GM12878 (cell line): ENCODE measurements at regions not wholly inside any gene's neighbourhood (a gene's known extent, or its start where the extent isn't known, plus 50 kb on each side); places are given as distances from the start of the nearest gene placed in this dataset.

Experiments
- ATAC-seq: fragments of 200-7000 bp; cut with Tn5 transposase; 3 replicates; pipeline ENCODE4 v1.9.1; 2020; ENCODE audit warnings: mild to moderate bottlenecking, moderate library complexity
- BruUV-seq: library from RNA; stranded (reverse); fragments of 400-500 nt; replicated peaks from 2 replicates; lab custom pipeline; 2021; lab: Mats Ljungman, UMichigan
- CTCF ChIA-PET: fragments of 300-600 bp; sonication (Branson Sonifier 250); formaldehyde crosslinking; extraction: SDS; loops from one replicate; lab custom pipeline; 2021; ENCODE audit warnings: inconsistent platforms; lab: Yijun Ruan, JAX
- POLR2A ChIA-PET: fragments of 350-600 bp; formaldehyde crosslinking; extraction: SDS; loops from one replicate; lab custom pipeline; 2021; ENCODE audit warnings: inconsistent platforms; lab: Charles Lee
- RAD21 ChIA-PET: fragments of 300-600 bp; sonication (Branson Sonifier 250); formaldehyde crosslinking; loops from one replicate; lab custom pipeline; 2023; ENCODE audit warnings: antibody characterized with exemption; ENCODE audit not compliant: unreplicated experiment; lab: Charles Lee
- SMC1A ChIA-PET: fragments of 300-600 bp; sonication (Branson Sonifier 250); formaldehyde crosslinking; loops from one replicate; lab custom pipeline; 2023; ENCODE audit not compliant: unreplicated experiment, uncharacterized antibody; lab: Charles Lee
- DNase-seq: peaks from one replicate; pipeline ENCODE4 v3.0.0-alpha.2; 2011; ENCODE audit warnings: low read depth, low spot score
- FAIRE-seq: peaks from 3 replicates; lab custom pipeline; 2011; peaks lifted over from hg19 to GRCh38; lab: Jason Lieb, UNC
- H2AFZ ChIP-seq: 2 replicates; pipeline ENCODE4 v1.6.0; 2011; ENCODE audit warnings: low read depth, low read length, control low read depth; ENCODE audit not compliant: control insufficient read depth
- H3K27ac ChIP-seq: 2 replicates; pipeline ENCODE4 v1.5.1; 2011; ENCODE audit warnings: control low read depth; ENCODE audit not compliant: control insufficient read depth, insufficient read depth
- H3K27me3 ChIP-seq, 2 experiments: replicated peaks in 1 of 2; 2 replicates each; pipeline versions ENCODE4 v1.6.0 to v1.6.1; 2011; ENCODE audit warnings: low read length in 1 of 2; ENCODE audit not compliant: control insufficient read depth in 2 of 2, insufficient read depth in 2 of 2
- H3K36me3 ChIP-seq, 2 experiments: 2 replicates each; pipeline ENCODE4 v1.5.1; 2011; ENCODE audit warnings: low read length in 1 of 2; ENCODE audit not compliant: control insufficient read depth in 2 of 2, insufficient read depth in 2 of 2
- H3K4me1 ChIP-seq: 2 replicates; pipeline ENCODE4 v1.6.1; 2011; ENCODE audit warnings: mild to moderate bottlenecking, low read length, moderate library complexity, mixed read lengths; ENCODE audit not compliant: control insufficient read depth, insufficient read depth
- H3K4me2 ChIP-seq: 2 replicates; pipeline ENCODE4 v1.6.0; 2011; ENCODE audit warnings: control low read depth; ENCODE audit not compliant: control insufficient read depth, insufficient read depth
- H3K4me3 ChIP-seq: fragments of 200-600 bp; sonication (generic); 2 replicates; pipeline ENCODE4 v1.5.1; 2016
- H3K79me2 ChIP-seq: 2 replicates; pipeline ENCODE4 v1.6.0; 2011; ENCODE audit warnings: low read length; ENCODE audit not compliant: control insufficient read depth, insufficient read depth
- H3K9ac ChIP-seq: 2 replicates; pipeline ENCODE4 v1.8.0; 2011; ENCODE audit warnings: low read length, control low read depth, mixed read lengths; ENCODE audit not compliant: control insufficient read depth, insufficient read depth
- H3K9me3 ChIP-seq: replicated peaks from 3 replicates; pipeline ENCODE4 v1.5.1; 2011; ENCODE audit warnings: mild to moderate bottlenecking, low read length; ENCODE audit not compliant: control insufficient read depth, insufficient read depth
- H4K20me1 ChIP-seq: 2 replicates; pipeline ENCODE4 v1.6.0; 2011; ENCODE audit not compliant: control insufficient read depth, insufficient read depth
- BACH1 ChIP-seq: fragments of 450-650 bp; IDR thresholded peaks from 2 replicates; pipeline ENCODE4 v1.6.1; 2017; ENCODE audit warnings: mild to moderate bottlenecking, borderline replicate concordance
- CBX3 ChIP-seq: fragments of 200-600 bp; sonication (generic); IDR thresholded peaks from 2 replicates; pipeline ENCODE4 v1.6.1; 2016; ENCODE audit warnings: low read depth, borderline replicate concordance
- CREB1 ChIP-seq: IDR thresholded peaks from 2 replicates; pipeline ENCODE4 v1.6.1; 2012; ENCODE audit warnings: low read depth, mild to moderate bottlenecking, inconsistent platforms
- FOS ChIP-seq: IDR thresholded peaks from 3 replicates; pipeline ENCODE4 v1.6.1; 2011; ENCODE audit warnings: borderline replicate concordance; ENCODE audit not compliant: insufficient read length; ENCODE audit errors: extremely low read depth
- IKZF2 ChIP-seq, 2 experiments: fragments of 450-650 bp; IDR thresholded peaks; 2 replicates each; pipeline ENCODE4 v1.6.1; 2017; ENCODE audit warnings: mild to moderate bottlenecking in 2 of 2, moderate library complexity in 2 of 2
- MYC ChIP-seq: IDR thresholded peaks from 2 replicates; pipeline ENCODE4 v1.6.1; 2011; ENCODE audit warnings: mild to moderate bottlenecking, low read length, moderate library complexity, inconsistent platforms; ENCODE audit not compliant: insufficient read depth, insufficient replicate concordance, insufficient read length, severe bottlenecking
- PAX5 ChIP-seq: IDR thresholded peaks from 2 replicates; pipeline ENCODE4 v1.6.1; 2011; ENCODE audit warnings: low read depth, low read length, borderline replicate concordance
- PAX8 ChIP-seq: fragments of 450-650 bp; IDR thresholded peaks from 2 replicates; pipeline ENCODE4 v1.6.1; 2017; ENCODE audit warnings: mild to moderate bottlenecking, moderate library complexity
- POLR2A ChIP-seq: IDR thresholded peaks from 2 replicates; pipeline ENCODE4 v1.6.1; 2011; ENCODE audit warnings: low read depth, mild to moderate bottlenecking, low read length
- RUNX3 ChIP-seq: IDR thresholded peaks from 2 replicates; pipeline ENCODE4 v1.6.1; 2012; ENCODE audit warnings: low read length, inconsistent platforms
- SMAD5 ChIP-seq: IDR thresholded peaks from 2 replicates; pipeline ENCODE4 v1.6.1; 2016; ENCODE audit warnings: antibody characterized with exemption, low read depth
- TCF3 ChIP-seq: IDR thresholded peaks from 2 replicates; pipeline ENCODE4 v1.6.1; 2012; ENCODE audit warnings: low read depth, mild to moderate bottlenecking, low read length, borderline replicate concordance; ENCODE audit not compliant: insufficient read depth
- WGBS: methylation state at CpG from one replicate; pipeline ENCODE4 v1.1.6; 2016; ENCODE audit warnings: low lambda C conversion rate; ENCODE audit not compliant: insufficient replicate concordance, insufficient coverage; ENCODE audit errors: missing lambda C conversion rate; 5-methylcytosine and 5-hydroxymethylcytosine counted together
- in situ Hi-C: fragments of 300-500 bp; cut with MboI; formaldehyde crosslinking; loops from 9 replicates; pipeline ENCODE4 v1.14.3; 2018; ENCODE audit warnings: mixed read lengths
- intact Hi-C: fragments of 100-400 bp; cut with micrococcal nuclease; formaldehyde crosslinking; loops from one replicate; pipeline ENCODE4 v1.14.2; 2022; ENCODE audit not compliant: unreplicated experiment
- TF ChIP-seq, protein P1 (sequence below): fragments of 450-650 bp; IDR thresholded peaks from 2 replicates; pipeline ENCODE4 v1.6.1; 2017; ENCODE audit warnings: mild to moderate bottlenecking, moderate library complexity
- TF ChIP-seq, protein P2 (sequence below): fragments of 450-650 bp; IDR thresholded peaks from 2 replicates; pipeline ENCODE4 v1.6.1; 2017; ENCODE audit warnings: mild to moderate bottlenecking, low read depth, inconsistent platforms; ENCODE audit not compliant: poor library complexity, severe bottlenecking

DNA sequence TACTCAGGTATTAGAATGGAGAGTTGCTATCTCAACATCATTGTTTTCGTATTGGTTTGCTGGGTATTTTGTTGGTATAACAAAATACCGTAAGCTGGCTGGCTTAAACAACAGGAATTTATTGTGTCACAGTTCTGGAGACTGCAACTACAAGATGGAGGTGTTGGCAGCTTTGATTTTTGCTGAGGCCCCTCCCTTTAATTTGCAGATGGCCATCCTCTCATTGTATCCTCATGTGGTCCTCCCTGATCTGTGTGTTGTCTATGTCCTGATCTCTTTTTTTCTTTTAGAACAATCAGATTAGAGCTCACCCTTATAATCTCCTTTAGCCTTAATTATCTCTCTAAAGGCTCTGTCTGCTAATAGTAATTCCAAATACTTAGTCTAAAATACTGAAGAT, 299.8 kb upstream of the GOLIM4 start:
- ATAC-seq (no peak), DNase-seq (no peak), FAIRE-seq (no peak)
- TF ChIP-seq FOS (no peak), CREB1 (no peak), TCF3 (no peak), CBX3 (no peak), PAX5 (no peak), RUNX3 (no peak), POLR2A (no peak), MYC (no peak), SMAD5 (no peak)
- Histone ChIP-seq H3K9me3 (no peaks in the 10 kb centered on the region), H3K4me3 (no peak overlapping the region), H3K27me3 (no peaks in the 10 kb centered on the region), H3K27ac (no peak overlapping the region), H3K4me2 (no peak overlapping the region), H2AFZ (no peak overlapping the region), H3K36me3 (no peaks in the 10 kb centered on the region), H3K9ac (no peak overlapping the region), H4K20me1 (no peaks in the 10 kb centered on the region), H3K79me2 (no peaks in the 10 kb centered on the region), H3K4me1 (no peaks in the 10 kb centered on the region)
- intact Hi-C loops (no loop called here), in situ Hi-C loops (no loop called here)
- ChIA-PET RAD21 (no interaction called here), POLR2A (no interaction called here), SMC1A (interaction anchor here (1.0 to 1.6 kb wide), 2 partner anchors 9 to 50 kb away, joined by 3 to 4 read pairs; no protein-coding TSS in a partner anchor), CTCF (no interaction called here)
- WGBS, result 13% methylated on average over 2 of the region's 2 CpGs
- no TSS peak for BruUV-seq

DNA sequence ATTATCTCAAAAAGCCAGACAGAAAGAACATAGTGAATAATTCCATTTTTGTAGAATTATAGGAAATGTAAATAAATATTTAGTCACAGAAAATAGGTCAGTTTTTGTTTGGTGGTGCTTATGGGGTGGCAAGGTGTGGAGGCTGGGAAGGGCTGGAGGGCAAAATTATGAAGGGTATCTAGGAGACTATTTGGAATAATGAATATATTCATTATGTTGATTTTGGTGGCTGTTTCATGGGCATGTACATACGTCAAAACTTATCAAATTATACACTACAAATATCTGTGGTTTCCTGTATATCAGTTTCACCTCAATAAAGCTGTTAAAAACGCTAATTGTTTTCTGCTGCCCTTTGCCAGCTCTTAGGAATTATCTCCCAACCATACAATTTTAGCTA, 298.7 kb upstream of the GOLIM4 start:
- TF ChIP-seq, protein P1, sequence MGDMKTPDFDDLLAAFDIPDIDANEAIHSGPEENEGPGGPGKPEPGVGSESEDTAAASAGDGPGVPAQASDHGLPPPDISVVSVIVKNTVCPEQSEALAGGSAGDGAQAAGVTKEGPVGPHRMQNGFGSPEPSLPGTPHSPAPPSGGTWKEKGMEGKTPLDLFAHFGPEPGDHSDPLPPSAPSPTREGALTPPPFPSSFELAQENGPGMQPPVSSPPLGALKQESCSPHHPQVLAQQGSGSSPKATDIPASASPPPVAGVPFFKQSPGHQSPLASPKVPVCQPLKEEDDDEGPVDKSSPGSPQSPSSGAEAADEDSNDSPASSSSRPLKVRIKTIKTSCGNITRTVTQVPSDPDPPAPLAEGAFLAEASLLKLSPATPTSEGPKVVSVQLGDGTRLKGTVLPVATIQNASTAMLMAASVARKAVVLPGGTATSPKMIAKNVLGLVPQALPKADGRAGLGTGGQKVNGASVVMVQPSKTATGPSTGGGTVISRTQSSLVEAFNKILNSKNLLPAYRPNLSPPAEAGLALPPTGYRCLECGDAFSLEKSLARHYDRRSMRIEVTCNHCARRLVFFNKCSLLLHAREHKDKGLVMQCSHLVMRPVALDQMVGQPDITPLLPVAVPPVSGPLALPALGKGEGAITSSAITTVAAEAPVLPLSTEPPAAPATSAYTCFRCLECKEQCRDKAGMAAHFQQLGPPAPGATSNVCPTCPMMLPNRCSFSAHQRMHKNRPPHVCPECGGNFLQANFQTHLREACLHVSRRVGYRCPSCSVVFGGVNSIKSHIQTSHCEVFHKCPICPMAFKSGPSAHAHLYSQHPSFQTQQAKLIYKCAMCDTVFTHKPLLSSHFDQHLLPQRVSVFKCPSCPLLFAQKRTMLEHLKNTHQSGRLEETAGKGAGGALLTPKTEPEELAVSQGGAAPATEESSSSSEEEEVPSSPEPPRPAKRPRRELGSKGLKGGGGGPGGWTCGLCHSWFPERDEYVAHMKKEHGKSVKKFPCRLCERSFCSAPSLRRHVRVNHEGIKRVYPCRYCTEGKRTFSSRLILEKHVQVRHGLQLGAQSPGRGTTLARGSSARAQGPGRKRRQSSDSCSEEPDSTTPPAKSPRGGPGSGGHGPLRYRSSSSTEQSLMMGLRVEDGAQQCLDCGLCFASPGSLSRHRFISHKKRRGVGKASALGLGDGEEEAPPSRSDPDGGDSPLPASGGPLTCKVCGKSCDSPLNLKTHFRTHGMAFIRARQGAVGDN, result no peak
- no peak for TF ChIP-seq IKZF2 (IDR thresholded peaks at IDR 0.05)
- TF ChIP-seq, protein P2, sequence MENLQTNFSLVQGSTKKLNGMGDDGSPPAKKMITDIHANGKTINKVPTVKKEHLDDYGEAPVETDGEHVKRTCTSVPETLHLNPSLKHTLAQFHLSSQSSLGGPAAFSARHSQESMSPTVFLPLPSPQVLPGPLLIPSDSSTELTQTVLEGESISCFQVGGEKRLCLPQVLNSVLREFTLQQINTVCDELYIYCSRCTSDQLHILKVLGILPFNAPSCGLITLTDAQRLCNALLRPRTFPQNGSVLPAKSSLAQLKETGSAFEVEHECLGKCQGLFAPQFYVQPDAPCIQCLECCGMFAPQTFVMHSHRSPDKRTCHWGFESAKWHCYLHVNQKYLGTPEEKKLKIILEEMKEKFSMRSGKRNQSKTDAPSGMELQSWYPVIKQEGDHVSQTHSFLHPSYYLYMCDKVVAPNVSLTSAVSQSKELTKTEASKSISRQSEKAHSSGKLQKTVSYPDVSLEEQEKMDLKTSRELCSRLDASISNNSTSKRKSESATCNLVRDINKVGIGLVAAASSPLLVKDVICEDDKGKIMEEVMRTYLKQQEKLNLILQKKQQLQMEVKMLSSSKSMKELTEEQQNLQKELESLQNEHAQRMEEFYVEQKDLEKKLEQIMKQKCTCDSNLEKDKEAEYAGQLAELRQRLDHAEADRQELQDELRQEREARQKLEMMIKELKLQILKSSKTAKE, result no peak
- no peak for TF ChIP-seq PAX8
- TF ChIP-seq BACH1, result no peak
- Histone ChIP-seq H3K27me3 (no peaks in the 10 kb centered on the region), H3K27ac (no peak overlapping the region), H3K4me3 (no peak overlapping the region), H3K4me1 (no peaks in the 10 kb centered on the region), H3K9ac (no peak overlapping the region), H2AFZ (no peak overlapping the region), H4K20me1 (no peaks in the 10 kb centered on the region), H3K36me3 (no peaks in the 10 kb centered on the region), H3K9me3 (no peaks in the 10 kb centered on the region), H3K4me2 (no peak overlapping the region), H3K79me2 (no peaks in the 10 kb centered on the region)
- ATAC-seq (no peak), DNase-seq (no peak), FAIRE-seq (no peak)
- intact Hi-C loops (no loop called here), in situ Hi-C loops (no loop called here)
- ChIA-PET CTCF (no interaction called here), POLR2A (no interaction called here), SMC1A (interaction anchor here (1.2 to 1.6 kb wide), 2 partner anchors 20 to 49 kb away, joined by 3 read pairs; no protein-coding TSS in a partner anchor), RAD21 (no interaction called here)
- 19% methylated on average over 2 of the region's 2 CpGs for WGBS
- no TSS peak for BruUV-seq
